NCI-H128 (cell line): ENCODE measurements at regions not wholly inside any gene's neighbourhood (a gene's known extent, or its start where the extent isn't known, plus 50 kb on each side); places are given as distances from the start of the nearest gene placed in this dataset.
"Not testable (repeated sequence)": the region's sequence is repeated elsewhere in the genome, so short reads cannot be mapped to it uniquely, and the experiment has no call there.

ENCODE experiments used
- DNase-seq: peaks from one replicate; lab custom pipeline; 2025; ENCODE audit not compliant: unreplicated experiment; lab: John Stamatoyannopoulos, UW

DNA sequence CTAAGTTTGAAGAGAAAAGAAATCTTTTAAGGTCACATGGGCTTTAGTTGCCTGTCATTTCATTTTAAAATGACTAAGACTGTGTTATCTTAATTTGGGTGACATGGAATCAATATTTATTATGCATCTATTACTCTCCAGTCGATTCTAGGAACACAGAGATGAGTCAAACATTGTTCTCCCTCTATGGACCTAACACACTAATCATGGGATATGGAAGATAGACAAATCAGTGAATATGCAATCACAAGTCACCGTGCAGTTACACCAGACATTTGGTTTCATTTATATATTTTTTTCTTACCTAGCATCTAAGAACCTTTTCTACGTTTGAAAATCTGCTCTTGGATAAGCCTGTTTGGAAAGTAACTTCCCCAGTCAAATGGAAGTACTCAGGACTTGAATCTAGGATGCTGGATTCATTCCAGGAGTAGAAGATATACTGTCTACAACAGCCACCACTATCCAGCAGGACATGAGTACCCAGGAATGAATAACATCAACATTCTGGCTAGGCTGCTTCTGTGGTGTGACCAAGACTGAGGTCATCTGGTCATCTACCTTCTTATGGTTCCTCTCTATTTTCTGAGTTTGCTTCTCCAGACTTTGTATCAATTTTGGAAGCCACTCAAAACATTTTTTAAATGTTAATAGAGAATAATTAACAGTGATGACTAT, 902.9 kb upstream of the LRRN3 start:
- DNase-seq: no peak

DNA sequence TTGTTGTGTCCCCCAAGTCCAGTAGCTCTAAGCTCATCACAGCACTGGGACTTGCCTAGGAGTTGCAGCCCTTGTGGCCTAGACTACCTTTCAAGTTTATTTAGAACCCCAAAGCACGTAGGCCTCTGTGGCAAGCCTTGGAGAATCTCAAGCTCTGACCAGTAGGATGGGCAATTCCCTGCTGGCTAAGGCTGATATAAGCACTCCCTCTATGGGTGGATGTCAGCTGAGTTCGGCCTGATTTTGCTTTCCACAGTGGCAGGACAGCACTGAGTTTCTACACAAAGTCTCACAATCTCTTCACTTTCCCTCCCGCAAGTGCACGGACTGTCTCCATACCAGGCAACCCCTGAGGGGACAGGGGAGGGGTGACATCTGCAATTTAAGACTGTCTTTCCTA, 886.4 kb upstream of the LRRN3 start:
- DNase-seq: no peak

DNA sequence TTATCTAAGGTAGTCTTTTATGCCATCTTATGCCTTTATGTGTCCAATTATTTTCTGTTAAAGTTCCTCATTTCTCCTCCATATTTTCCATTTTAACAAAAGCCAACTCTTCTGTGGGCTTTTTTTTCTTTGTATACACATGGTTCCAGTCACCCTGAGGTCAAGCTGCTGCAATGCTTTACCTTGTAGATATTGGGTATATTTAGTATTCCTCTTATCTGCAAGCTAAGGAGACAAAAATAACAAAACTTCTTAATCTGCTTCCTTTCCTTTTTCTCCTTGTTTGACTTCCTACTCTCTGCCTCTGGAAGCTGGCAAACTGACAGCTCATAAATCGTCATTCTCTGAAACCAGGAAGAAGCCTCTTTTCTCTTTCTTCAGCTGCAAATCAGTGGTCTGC, 885.0 kb upstream of the LRRN3 start:
- no peak for DNase-seq

DNA sequence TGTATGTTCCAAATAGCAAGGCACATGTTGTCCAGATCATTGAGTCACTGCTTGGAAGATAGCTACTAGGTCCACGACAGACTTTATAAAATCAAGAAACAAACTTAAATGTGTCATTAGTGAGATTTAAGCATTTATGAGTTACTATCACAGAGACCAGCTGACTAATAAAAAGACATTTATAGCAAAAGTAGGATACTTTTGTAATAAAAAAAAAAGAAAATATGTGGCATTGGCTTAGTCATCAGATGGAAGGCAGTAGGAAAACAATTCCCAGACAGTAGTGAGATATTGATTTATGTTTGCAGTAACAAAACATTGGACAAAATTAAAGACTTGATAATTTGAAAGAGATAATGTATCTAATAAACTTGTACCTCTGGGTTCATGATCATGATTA, 881.0 kb upstream of the LRRN3 start:
- DNase-seq: no peak

DNA sequence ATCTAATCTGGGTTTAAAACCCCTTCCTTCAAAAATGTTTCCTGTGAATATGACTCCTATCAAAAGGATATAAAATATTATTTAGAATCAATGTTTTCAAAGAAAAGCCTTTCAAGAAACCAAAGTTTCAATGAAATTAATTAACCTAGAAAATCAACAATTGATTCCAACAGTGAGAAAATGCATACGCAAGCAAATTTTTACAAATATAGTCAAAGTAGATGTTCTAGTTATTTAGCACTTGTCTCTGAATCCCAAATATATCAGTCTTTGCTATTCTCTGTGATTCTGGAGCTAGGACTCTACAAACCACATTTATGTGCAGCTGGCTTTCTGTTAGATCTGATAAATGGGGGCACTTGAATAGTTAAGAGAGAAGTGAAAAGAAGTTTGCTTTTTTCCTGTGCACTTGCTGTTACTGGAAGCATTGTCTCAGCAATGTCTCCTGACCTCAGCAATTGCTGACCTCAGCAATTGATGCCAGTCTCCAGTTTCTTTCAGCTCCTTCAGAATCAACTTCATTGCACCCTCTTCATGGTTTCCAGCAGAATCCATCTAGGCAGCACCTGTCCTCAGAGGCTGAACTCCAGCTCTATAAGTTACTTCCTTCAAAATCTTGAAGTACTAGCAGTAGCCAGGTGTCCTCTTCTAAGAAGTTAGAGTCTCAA, 879.9 kb upstream of the LRRN3 start:
- no peak for DNase-seq

DNA sequence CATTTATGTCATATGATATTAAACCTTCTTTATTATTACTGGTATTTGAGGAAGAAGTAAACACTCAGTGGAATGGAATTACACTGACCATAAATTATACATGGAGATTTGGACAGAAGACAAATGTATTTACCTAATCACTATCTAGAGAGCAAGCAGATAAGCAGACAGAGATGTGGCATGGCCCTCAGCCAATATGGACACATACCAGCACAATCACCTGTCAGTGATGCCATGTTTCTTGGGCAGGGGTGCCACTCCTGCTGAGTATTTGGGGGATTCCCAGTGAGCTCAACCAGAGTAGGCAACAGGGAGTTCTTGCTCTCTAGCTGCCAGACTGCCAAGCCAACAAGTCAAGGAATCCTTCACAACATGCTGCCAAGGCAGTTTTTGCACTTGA, 866.3 kb upstream of the LRRN3 start:
- DNase-seq: no peak

DNA sequence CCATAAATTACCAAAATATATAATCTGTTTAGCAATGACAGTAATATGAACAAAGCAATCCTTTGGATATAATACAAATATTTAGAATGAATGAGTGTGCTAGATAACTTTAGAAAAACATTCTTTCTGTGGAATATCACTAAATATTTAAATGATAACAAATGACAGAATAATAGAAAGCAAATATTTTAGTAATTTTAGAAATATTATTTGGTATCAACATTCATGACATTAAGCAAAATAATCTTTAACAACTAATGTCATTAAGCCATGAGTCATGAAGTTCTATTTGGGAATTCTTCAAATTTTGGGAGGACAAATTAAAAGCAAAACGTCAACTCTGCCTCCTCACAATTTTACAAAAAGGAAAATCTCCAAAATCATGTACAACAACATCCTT, 844.8 kb upstream of the LRRN3 start:
- no peak for DNase-seq

DNA sequence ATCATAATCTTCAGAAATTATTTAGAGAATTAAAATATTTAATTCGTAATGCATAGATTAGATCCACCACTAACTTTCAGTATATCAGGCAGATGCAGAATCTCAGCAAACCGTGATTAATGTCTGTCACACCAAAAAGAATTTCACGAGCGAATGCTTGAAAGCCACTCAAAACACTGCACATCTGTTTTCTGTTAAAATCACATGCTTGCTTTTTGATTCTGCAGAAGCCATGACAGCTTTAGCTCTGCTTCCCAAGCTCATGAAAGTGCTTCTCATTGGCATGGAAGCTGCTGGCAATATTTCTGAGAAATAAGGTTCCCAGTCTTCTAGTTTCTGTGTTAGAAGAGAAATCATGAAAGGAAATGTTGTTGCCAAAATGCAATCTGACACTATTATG, 837.8 kb upstream of the LRRN3 start:
- DNase-seq: no peak

DNA sequence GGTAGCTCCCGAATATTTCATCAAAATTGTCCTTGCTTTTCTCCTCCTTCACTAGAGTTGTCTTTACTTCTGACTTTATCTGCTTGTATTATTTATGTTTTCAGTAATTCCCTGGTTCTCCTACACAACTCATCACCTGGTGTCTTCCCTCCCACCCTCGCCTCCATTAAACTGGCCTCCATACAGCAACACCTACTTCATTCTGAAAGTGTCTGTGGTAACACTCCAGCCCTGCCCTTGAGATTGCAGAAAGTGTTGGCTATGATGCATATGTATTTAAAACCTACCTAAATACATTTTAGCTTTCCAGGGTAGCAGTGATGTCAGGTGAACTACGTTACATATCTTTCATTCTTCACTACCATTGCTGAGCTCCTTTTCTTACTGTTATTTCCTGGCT, 833.3 kb upstream of the LRRN3 start:
- no peak for DNase-seq

DNA sequence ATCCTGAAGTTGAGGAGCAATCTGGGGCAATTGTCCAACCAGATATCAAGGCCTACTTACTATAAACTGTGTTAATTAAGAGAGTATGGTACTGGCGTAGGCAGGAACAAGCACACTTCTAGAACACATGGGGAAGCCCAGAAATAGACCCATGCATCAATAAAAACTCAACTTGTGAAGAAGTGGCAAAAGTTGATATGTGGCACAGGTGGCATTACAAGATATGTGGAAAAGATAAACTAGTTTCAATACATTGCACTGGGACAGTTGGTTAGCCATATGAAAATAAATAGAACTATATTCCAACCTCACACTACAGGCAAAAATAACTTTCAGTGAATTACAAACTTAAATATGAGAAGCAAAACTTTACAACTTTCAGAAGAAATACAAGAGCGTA, 828.7 kb upstream of the LRRN3 start:
- no peak for DNase-seq

DNA sequence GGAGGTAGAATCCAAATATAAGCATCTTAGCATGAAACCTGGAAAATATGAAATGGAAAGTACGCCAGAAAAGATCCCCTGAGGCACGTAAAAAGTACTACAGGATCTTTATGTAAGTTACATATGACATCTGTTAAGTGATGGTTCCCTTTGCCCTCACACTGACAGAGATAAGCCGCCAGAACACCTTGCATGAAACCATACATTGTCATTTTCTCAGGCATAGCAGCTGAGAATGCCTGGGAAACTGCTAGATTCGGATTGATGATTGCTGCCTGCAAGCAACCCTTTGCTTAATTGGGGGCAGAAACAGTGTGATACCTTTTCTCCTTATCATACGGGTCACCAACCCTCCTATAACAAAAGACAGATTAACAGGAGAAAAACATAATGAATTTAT, 826.6 kb upstream of the LRRN3 start:
- DNase-seq: no peak

DNA sequence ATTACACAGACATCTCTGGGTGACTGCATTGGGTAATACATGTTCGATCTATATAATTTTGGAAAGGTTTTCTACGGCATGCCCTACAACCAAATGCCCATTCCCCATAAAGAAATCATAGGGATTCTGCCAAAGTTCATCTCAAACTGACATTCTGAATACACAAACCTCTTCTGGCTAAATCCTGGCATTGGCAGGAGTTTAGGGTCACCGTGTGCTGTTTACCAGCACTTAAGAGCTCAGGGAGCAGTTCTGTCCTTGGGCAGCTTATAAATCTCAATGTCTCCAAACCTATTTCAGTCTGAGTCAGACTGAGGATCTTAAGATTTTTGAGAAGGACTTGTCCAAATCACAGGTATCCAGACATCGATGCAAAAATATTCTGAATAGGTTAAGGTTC, 809.6 kb upstream of the LRRN3 start:
- DNase-seq: no peak

DNA sequence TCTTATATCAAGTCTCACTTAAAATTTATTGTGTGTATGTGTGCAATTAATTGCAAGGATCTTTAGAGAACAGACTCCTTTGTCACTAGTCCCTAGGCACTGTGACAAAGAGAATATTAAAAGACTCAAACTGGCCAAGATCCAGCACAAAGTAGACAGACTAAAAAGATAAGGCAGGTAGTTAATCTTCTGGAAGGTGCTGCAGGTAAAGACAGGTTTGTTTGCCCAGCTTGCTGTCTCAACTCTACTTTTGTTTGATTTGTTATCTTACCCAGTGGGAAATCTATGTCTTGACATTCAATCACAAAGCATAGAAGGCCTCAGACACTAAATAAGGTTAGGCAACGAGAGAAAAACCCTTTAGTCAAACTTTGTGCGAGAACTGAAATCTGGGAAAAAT, 807.9 kb upstream of the LRRN3 start:
- DNase-seq: no peak

DNA sequence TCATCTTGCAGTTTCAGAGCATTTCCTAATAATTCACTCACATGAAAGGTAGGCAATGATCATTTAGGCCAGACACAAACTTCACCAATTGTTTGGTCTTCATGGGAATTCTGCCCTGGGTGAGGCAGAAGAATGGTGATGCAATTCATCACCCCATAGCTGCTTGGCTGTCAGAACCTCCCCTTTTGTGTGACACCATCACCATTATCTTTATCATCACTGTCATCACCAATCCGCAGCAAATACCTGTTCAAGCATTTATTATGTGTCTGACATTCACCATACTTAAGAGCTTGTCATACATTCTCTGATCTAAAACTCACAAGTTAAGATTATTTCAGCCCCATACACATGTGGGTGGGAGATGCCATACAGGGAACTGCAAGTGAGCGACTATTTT, 799.5 kb upstream of the LRRN3 start:
- no peak for DNase-seq

DNA sequence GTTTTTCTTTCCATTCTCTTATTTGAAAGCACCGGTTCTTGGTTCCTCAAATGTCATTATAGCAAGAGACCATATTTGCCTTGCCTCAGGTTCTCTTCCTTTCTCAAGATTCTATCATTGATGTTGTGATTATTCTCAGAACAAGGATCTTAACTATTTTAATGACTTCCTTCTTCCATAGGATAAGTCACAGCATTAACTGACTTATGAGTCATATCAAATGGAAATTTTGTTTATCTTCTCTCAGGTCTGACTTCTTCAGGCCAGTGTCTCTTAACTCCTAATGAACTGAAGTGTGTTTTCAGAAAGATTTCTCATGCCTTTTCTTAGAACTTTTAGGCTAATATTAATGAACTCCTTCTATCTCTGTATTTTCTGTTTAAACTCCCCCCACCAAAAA, 794.6 kb upstream of the LRRN3 start:
- DNase-seq: no peak

DNA sequence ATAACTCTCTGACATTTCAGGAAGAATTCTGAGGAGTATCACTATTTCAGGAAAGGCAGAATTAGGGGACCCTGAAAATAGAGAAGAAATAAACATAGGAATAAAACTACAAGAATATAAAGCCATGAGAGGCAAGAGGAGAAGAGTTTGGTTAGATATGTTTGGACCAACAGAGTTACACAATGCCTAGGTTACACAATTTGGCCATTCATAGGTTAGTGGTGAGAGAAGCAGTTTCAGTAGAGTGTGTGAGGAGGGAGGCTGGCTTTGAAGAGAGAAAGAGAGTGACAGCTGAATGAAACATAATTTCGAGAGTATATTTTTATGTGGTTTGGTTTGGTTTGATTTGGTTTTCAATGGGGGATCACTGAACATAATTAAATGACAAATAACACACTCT, 783.2 kb upstream of the LRRN3 start:
- DNase-seq: no peak

DNA sequence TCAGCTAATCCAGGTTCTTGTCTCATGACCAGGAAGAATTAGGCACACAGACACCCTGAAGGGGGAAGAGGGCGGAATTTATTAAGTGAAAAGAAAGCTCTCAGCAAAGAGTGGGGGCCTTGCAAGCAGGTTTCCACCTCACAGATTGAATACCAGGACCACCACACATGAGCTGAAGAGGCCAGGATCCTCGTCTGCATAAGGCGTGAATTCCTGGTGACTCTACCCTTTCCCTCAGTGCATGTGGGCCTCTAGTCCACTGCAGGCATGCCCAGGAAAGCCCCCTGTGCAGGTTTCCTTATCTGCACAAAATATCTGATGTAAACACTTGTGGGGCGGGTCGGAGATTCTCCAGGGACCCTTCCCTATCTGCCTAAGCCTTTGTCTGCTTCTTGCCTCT, 782.1 kb upstream of the LRRN3 start:
- DNase-seq: no peak

DNA sequence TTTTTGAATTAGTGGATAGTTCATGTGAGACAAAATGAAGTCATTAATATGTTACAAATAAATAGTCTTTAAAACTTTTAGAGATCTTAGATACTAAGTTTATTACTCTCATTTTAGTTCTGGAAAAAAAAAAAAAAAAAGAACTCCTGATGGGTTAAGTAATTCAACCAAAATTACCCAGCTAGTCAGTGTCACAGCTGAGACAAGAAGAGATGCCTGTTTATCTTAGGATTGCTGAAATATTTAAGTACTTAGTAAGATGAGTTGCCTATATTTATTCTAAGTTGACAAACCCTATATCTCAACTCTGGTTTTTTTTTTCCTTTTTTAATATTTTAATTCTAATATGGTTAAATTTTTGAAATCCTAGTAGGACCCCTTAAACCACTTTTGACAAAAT, 781.0 kb upstream of the LRRN3 start:
- no peak for DNase-seq

DNA sequence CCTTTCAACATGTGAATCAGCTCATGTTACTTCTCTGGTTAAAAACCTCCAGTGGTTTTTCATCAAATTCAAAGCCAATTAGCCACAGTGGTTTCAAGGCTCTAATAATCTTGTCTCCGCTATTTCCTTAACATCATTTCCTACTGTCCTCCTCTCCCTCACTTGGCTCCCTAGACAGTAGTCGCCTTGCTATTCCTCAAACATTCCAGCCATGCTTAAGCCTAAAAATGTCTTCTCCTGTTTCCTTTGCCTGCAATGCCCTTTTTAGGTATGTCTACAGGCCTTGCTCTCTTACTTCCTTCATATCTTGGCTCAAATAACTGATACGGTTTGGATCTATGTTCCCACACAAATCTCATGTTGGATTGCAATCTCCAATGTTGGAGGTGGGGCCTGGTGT, 779.4 kb upstream of the LRRN3 start:
- DNase-seq: no peak

DNA sequence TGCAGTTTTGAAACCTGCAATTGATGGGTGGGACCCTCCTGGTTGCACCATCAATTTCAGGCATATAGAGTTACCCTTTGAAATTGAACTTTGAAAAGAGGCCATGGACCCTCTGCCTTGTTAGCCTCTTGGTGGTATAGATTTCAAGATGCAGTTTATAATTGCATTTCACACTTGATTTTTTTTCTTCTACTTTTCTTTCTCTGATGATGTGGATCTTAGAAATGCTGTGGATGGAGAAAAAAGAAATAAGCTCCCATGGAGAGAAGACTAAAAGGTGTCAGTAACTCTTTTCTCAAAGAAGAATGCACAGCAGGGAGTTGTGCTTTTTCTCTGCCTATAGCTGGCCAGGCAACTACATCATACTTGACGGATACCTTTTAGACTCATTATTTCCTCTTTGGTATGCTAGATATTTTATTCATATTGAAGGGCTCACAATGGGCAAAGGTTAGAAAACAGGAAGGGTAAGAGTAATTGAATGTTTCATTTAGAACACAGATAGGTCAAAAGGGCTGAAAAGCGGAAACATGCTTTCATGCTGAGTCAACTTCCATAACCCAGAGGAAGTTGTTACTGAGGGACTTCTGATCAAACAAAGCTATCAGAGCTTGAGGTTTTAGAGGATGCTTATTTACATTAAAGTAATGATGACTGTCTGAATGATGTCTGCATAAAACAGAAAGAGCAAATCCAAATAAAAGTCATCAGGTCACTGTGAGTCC, 773.2 kb upstream of the LRRN3 start:
- no peak for DNase-seq

DNA sequence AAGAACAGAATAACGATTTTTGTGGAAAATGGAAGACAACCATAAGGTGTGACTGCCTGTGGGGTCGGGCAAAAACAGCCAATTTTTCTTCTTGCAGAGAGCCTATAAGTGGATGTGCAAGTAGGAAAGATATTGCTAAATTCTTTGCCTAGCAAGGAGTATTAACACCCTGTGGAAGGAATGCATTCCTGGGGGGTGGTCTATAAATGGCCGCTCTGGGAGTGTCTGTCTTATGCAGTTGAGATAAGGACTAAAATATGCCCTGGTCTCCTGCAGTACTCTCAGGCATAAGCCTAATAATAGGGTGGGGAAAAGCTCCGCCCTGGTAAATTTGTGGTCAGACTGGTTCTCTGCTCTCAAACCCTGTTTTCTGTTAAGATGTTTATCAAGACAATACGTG, 770.6 kb upstream of the LRRN3 start:
- not testable (repeated sequence) for DNase-seq

DNA sequence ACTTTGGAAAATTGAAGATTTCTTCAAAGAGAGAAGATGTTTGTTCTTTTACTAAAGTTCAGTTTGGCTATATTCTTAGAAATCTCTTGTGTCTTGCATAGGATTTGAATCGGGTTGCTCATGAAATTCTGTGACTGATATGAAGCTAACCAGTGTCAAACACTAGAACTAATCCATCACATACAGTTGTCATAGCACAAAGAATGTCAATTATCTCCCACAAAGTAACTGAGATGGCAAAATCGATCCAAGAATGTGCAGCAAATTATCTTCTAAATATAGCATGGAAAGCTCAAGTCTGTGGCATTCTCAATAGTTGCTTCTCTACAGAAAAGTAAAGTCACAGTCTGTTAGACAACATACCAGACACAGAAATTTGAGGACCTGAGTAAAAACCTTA, 768.1 kb upstream of the LRRN3 start:
- no peak for DNase-seq

DNA sequence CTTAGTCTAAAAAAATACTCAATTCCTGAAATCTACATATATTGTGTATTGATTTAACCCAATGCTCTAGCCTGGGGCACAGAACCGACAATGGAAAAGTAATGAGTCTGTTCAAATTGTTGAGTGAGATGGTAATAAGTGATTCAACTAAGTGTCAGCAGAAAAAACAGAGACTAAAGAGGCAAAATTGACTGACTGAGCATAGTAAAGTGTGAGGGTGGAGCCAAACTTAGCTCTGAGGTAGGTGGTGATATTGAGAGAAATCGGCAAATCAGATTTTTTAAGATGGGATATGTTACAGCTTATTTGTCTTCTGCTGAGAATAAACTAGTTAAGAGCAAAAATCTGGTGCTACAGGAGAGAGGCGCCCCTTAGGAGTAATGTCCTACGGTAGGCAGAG, 764.0 kb upstream of the LRRN3 start:
- no peak for DNase-seq
